H1 (cell line): ENCODE measurements at regions not wholly inside any gene's neighbourhood (a gene's known extent, or its start where the extent isn't known, plus 50 kb on each side); places are given as distances from the start of the nearest gene placed in this dataset.
A peak's percentile ranks its signal among the peaks of the same experiment; 100 is the strongest.

ENCODE experiments used
- CTCF ChIA-PET: fragments of 300-600 bp; sonication (Branson Sonifier 250); formaldehyde crosslinking; loops from one replicate; lab custom pipeline; 2021; ENCODE audit not compliant: partially characterized antibody; lab: Charles Lee
- POLR2A ChIA-PET: fragments of 300-600 bp; sonication (Branson Sonifier 250); formaldehyde crosslinking; loops from one replicate; lab custom pipeline; 2021; ENCODE audit warnings: inconsistent platforms; ENCODE audit not compliant: partially characterized antibody; lab: Charles Lee
- DNase-seq, 2 experiments: peaks; one replicate each; pipeline versions ENCODE4 v3.0.0 to v3.0.0-alpha.2; 2010 to 2022; ENCODE audit warnings: low spot score in 2 of 2, low read depth in 1 of 2, mixed read lengths in 1 of 2
- FAIRE-seq: peaks from 2 replicates; lab custom pipeline; 2011; peaks lifted over from hg19 to GRCh38; lab: Jason Lieb, UNC
- H2AFZ ChIP-seq: 2 replicates; pipeline ENCODE4 v1.8.1; 2012; ENCODE audit warnings: low read length, inconsistent platforms
- H2AK5ac ChIP-seq: 2 replicates; pipeline ENCODE4 v1.6.1; 2013; ENCODE audit warnings: low read depth, low read length
- H2BK120ac ChIP-seq: replicated peaks from 2 replicates; pipeline ENCODE3; 2013; ENCODE audit warnings: low read depth, low read length, inconsistent platforms
- H2BK12ac ChIP-seq: 2 replicates; pipeline ENCODE4 v1.6.1; 2013; ENCODE audit warnings: low read depth, low read length
- H2BK15ac ChIP-seq: 2 replicates; pipeline ENCODE4 v1.6.1; 2013; ENCODE audit warnings: low read length
- H2BK20ac ChIP-seq: 2 replicates; pipeline ENCODE4 v1.6.1; 2013; ENCODE audit warnings: low read length
- H2BK5ac ChIP-seq: 2 replicates; pipeline ENCODE4 v1.6.1; 2013; ENCODE audit warnings: low read depth, low read length
- H3K14ac ChIP-seq: 2 replicates; pipeline ENCODE4 v1.6.1; 2013; ENCODE audit warnings: inconsistent platforms; ENCODE audit not compliant: insufficient read length
- H3K18ac ChIP-seq: 2 replicates; pipeline ENCODE4 v1.6.1; 2013; ENCODE audit warnings: low read length; ENCODE audit errors: extremely low read depth
- H3K23ac ChIP-seq: 2 replicates; pipeline ENCODE4 v1.6.1; 2013; ENCODE audit warnings: inconsistent platforms; ENCODE audit not compliant: insufficient read length
- H3K23me2 ChIP-seq: 2 replicates; pipeline ENCODE4 v1.6.1; 2013; ENCODE audit warnings: low read depth, low read length
- H3K27ac ChIP-seq: 2 replicates; pipeline ENCODE4 v1.6.1; 2011; ENCODE audit warnings: low read depth, low read length, inconsistent platforms
- H3K27me3 ChIP-seq, 4 experiments: replicated peaks in 1 of 4; 1 replicate in 1 of 4; 2 replicates in 3 of 4; pipeline versions ENCODE4 v1.6.1 to v1.8.1; 2011 to 2013; ENCODE audit warnings: low read length in 3 of 4, mild to moderate bottlenecking in 3 of 4, inconsistent platforms in 2 of 4, mixed read lengths in 2 of 4, moderate library complexity in 1 of 4; ENCODE audit not compliant: control insufficient read depth in 3 of 4, insufficient read depth in 3 of 4; ENCODE audit errors: extremely low read depth in 1 of 4
- H3K36me3 ChIP-seq, 4 experiments: 2 replicates each; pipeline versions ENCODE4 v1.6.1 to v1.8.1; 2011 to 2013; ENCODE audit warnings: mild to moderate bottlenecking in 4 of 4, low read length in 3 of 4, moderate library complexity in 2 of 4, control low read depth in 1 of 4, inconsistent platforms in 1 of 4; ENCODE audit not compliant: insufficient read depth in 4 of 4, control insufficient read depth in 2 of 4
- H3K4ac ChIP-seq: replicated peaks from 2 replicates; pipeline ENCODE3; 2013; ENCODE audit warnings: low read length, low read depth, mixed read lengths, inconsistent platforms; ENCODE audit not compliant: insufficient read length
- H3K4me1 ChIP-seq, 4 experiments: replicated peaks in 1 of 4; 1 replicate in 1 of 4; 2 replicates in 3 of 4; pipeline versions ENCODE4 v1.6.1 to v1.8.1; 2011 to 2013; ENCODE audit warnings: low read length in 3 of 4, inconsistent platforms in 2 of 4, mixed read lengths in 1 of 4; ENCODE audit not compliant: insufficient read depth in 4 of 4, control insufficient read depth in 3 of 4
- H3K4me2 ChIP-seq, 2 experiments: 2 replicates each; pipeline versions ENCODE4 v1.6.1 to v1.8.1; 2011 to 2013; ENCODE audit warnings: low read depth in 2 of 2, low read length in 2 of 2, control low read depth in 1 of 2, inconsistent platforms in 1 of 2, mild to moderate bottlenecking in 1 of 2; ENCODE audit not compliant: insufficient read depth in 1 of 2
- H3K4me3 ChIP-seq, 4 experiments: fragments of 200-600, 300-600 bp in 1 of 4; sonication (generic), shearing (Covaris generic), sonication (Bioruptor Twin) in 1 of 4; 2 replicates each; pipeline versions ENCODE4 v1.5.1 to v1.8.1; 2011 to 2016; ENCODE audit warnings: low read length in 4 of 4, low read depth in 3 of 4, control low read depth in 2 of 4, inconsistent platforms in 2 of 4, mild to moderate bottlenecking in 2 of 4, mixed read lengths in 1 of 4, moderate library complexity in 1 of 4; ENCODE audit not compliant: insufficient read depth in 2 of 4; ENCODE audit errors: extremely low read depth in 1 of 4
- H3K56ac ChIP-seq: replicated peaks from 2 replicates; pipeline ENCODE3; 2013; ENCODE audit warnings: low read depth, mild to moderate bottlenecking, mixed read lengths, low read length, inconsistent platforms; ENCODE audit not compliant: insufficient read length
- H3K79me1 ChIP-seq: 2 replicates; pipeline ENCODE4 v1.6.1; 2013; ENCODE audit warnings: low read depth, low read length, control low read depth
- H3K79me2 ChIP-seq, 2 experiments: 2 replicates each; pipeline versions ENCODE4 v1.6.1 to v1.8.1; 2012 to 2013; ENCODE audit warnings: low read length in 2 of 2, mild to moderate bottlenecking in 2 of 2, inconsistent platforms in 1 of 2; ENCODE audit not compliant: insufficient read depth in 2 of 2, control insufficient read depth in 1 of 2
- H3K9ac ChIP-seq, 4 experiments: replicated peaks in 1 of 4; 1 replicate in 1 of 4; 2 replicates in 3 of 4; pipeline versions ENCODE4 v1.6.1 to v1.8.1; 2011 to 2013; ENCODE audit warnings: low read depth in 3 of 4, low read length in 3 of 4, control low read depth in 2 of 4, mild to moderate bottlenecking in 2 of 4, moderate library complexity in 2 of 4, inconsistent platforms in 1 of 4; ENCODE audit errors: extremely low read depth in 1 of 4
- H3K9me3 ChIP-seq, 2 experiments: 2 replicates each; pipeline versions ENCODE4 v1.6.1 to v1.8.1; 2012 to 2013; ENCODE audit warnings: mild to moderate bottlenecking in 2 of 2, moderate library complexity in 2 of 2, control low read depth in 1 of 2, inconsistent platforms in 1 of 2, low read depth in 1 of 2, low read length in 1 of 2, mixed read lengths in 1 of 2; ENCODE audit not compliant: insufficient read depth in 2 of 2
- H4K20me1 ChIP-seq, 2 experiments: replicated peaks in 1 of 2; 2 replicates each; pipeline versions ENCODE3 to v1.8.1; 2011 to 2013; ENCODE audit warnings: inconsistent platforms in 2 of 2, low read length in 2 of 2, mild to moderate bottlenecking in 1 of 2; ENCODE audit not compliant: insufficient read depth in 2 of 2, control insufficient read depth in 1 of 2
- H4K5ac ChIP-seq: 2 replicates; pipeline ENCODE4 v1.6.1; 2013; ENCODE audit warnings: low read length, low read depth, mixed read lengths, inconsistent platforms; ENCODE audit not compliant: insufficient read length
- H4K8ac ChIP-seq: 2 replicates; pipeline ENCODE4 v1.8.0; 2013; ENCODE audit warnings: mild to moderate bottlenecking, moderate library complexity, low read length, inconsistent platforms; ENCODE audit not compliant: insufficient read depth; ENCODE audit errors: extremely low read depth
- H4K91ac ChIP-seq: replicated peaks from 2 replicates; pipeline ENCODE3; 2013; ENCODE audit warnings: low read length, mixed read lengths, inconsistent platforms; ENCODE audit not compliant: insufficient read length
- POU5F1 ChIP-seq: IDR thresholded peaks from 2 replicates; pipeline ENCODE4 v1.6.1; 2011; ENCODE audit warnings: low read depth, mild to moderate bottlenecking, low read length, moderate library complexity
- RFX5 ChIP-seq: IDR thresholded peaks from 2 replicates; pipeline ENCODE4 v1.6.1; 2011; ENCODE audit warnings: low read depth, low read length, improper control_type of control experiment, borderline replicate concordance
- WGBS, 2 experiments: shearing (Covaris generic) in 1 of 2; methylation state at CpG; one replicate each; pipeline versions ENCODE4 v1.1.6 to v1.1.7; 2013 to 2015; ENCODE audit warnings: low lambda C conversion rate in 2 of 2, mixed read lengths in 2 of 2, inconsistent platforms in 1 of 2, low coverage in 1 of 2, missing lambda C conversion rate in 1 of 2; ENCODE audit not compliant: insufficient replicate concordance in 2 of 2, insufficient coverage in 1 of 2, insufficient read length in 1 of 2; ENCODE audit errors: extremely low coverage in 1 of 2, missing lambda C conversion rate in 1 of 2; 5-methylcytosine and 5-hydroxymethylcytosine counted together

- Histone ChIP-seq H3K4me3 (no peak overlapping the region), H3K9me3 (no peaks in the 10 kb centered on the region), H4K91ac (no peak overlapping the region), H3K23me2 (no peaks in the 10 kb centered on the region), H2BK20ac (no peak overlapping the region), H3K14ac (no peak overlapping the region), H2BK12ac (no peak overlapping the region), H4K20me1 (no peaks in the 10 kb centered on the region), H3K4ac (no peak overlapping the region), H4K8ac (no peak overlapping the region), H3K18ac (no peak overlapping the region), H2AK5ac (no peak overlapping the region), H2BK120ac (peak overlapping the region; percentile 6), H3K4me1 (peaks cover 0 to 5% (median 2%) of the 10 kb centered on the region in 4 experiments; a peak in 2 of 7 replicates), H2BK15ac (no peak overlapping the region), H3K56ac (no peak overlapping the region), H3K4me2 (peak overlapping the region in 1 of 2 experiments; percentile 20; a peak in 1 of 4 replicates), H3K79me1 (no peaks in the 10 kb centered on the region), H2BK5ac (no peak overlapping the region), H3K9ac (peak overlapping the region in 1 of 4 experiments; percentile 34; a peak in 1 of 7 replicates), H4K5ac (no peak overlapping the region), H3K27me3 (no peaks in the 10 kb centered on the region), H2AFZ (no peak overlapping the region), H3K79me2 (no peaks in the 10 kb centered on the region), H3K27ac (no peak overlapping the region), H3K23ac (no peak overlapping the region), H3K36me3 (no peaks in the 10 kb centered on the region)
- CTCF ChIA-PET = interaction anchor here (0.8 to 1.9 kb wide), 5 partner anchors 8 to 156 kb away, joined by 3 to 5 read pairs (median 4); no protein-coding TSS in a partner anchor
- WGBS, 2 experiments = 86% methylated on average over 4 of the region's 4 CpGs; no CpG with 5 or more reads in 1 of the 2 experiments
- FAIRE-seq (peak; percentile 52), DNase-seq (no peak)
- POLR2A ChIA-PET = no interaction called here
- TF ChIP-seq RFX5 (no peak), POU5F1 (0 out of 2 replicates have a peak, but pooled peaks have one; percentile 47)
Observed at GRCh38 chr2:52456561-52457377, 1310.8 kb upstream of the CHAC2 start.
